Stimulated activated naive CD4-positive, alpha-beta T cell (primary cell): ENCODE measurements at regions not wholly inside any gene's neighbourhood (a gene's known extent, or its start where the extent isn't known, plus 50 kb on each side); places are given as distances from the start of the nearest gene placed in this dataset.
"Not testable (repeated sequence)": the region's sequence is repeated elsewhere in the genome, so short reads cannot be mapped to it uniquely, and the experiment has no call there.

Source experiments
- DNase-seq, 6 experiments: peaks; one replicate each; lab custom pipeline; 2025; lab: John Stamatoyannopoulos, UW

- no peak for DNase-seq
Observed at GRCh38 chr6:141394125-141394536, 738.6 kb upstream of the GJE1 start.

- DNase-seq, result no peak
Observed at GRCh38 chr6:141393405-141394124, 739.2 kb upstream of the GJE1 start.

- not testable (repeated sequence) for DNase-seq
Observed at GRCh38 chr6:141391135-141391534, 741.6 kb upstream of the GJE1 start.

GRCh38 chr6:141388666-141389065 is 744.1 kb upstream of the GJE1 start:
- no peak for DNase-seq

- DNase-seq, result no peak
Observed at GRCh38 chr6:141370438-141370837, 762.3 kb upstream of the GJE1 start.

GRCh38 chr6:141366796-141367195 is 765.9 kb upstream of the GJE1 start:
- DNase-seq, result not testable (repeated sequence)

- DNase-seq, result no peak
Observed at GRCh38 chr6:141364694-141365093, 768.0 kb upstream of the GJE1 start.

- DNase-seq, result no peak
Observed at GRCh38 chr6:141364232-141364631, 768.5 kb upstream of the GJE1 start.

- DNase-seq, result no peak
Observed at GRCh38 chr6:141361559-141361958, 771.2 kb upstream of the GJE1 start.

- no peak for DNase-seq
Observed at GRCh38 chr6:141359953-141360352, 772.8 kb upstream of the GJE1 start.

GRCh38 chr6:141354191-141354955 is 778.4 kb upstream of the GJE1 start:
- DNase-seq, result no peak

GRCh38 chr6:141351721-141352120 is 781.0 kb upstream of the GJE1 start:
- no peak for DNase-seq

- DNase-seq, result no peak
Observed at GRCh38 chr6:141349710-141350109, 783.0 kb upstream of the GJE1 start.

GRCh38 chr6:141347906-141348492 is 784.7 kb upstream of the GJE1 start:
- no peak for DNase-seq

GRCh38 chr6:141347086-141347485 is 785.6 kb upstream of the GJE1 start:
- no peak for DNase-seq

- DNase-seq, result no peak
Observed at GRCh38 chr6:141346535-141346934, 786.2 kb upstream of the GJE1 start.

- DNase-seq, result no peak
Observed at GRCh38 chr6:141337191-141337590, 795.5 kb upstream of the GJE1 start.

GRCh38 chr6:141335477-141336273 is 797.0 kb upstream of the GJE1 start:
- no peak for DNase-seq

GRCh38 chr6:141326925-141327324 is 805.8 kb upstream of the GJE1 start:
- DNase-seq, result no peak

GRCh38 chr6:141326426-141326825 is 806.3 kb upstream of the GJE1 start:
- no peak for DNase-seq

- DNase-seq, result no peak
Observed at GRCh38 chr6:141321493-141322347, 811.0 kb upstream of the GJE1 start.
